Activated T-helper 1 cell treated with anti-CD3 and anti-CD28 coated beads, Interleukin-12 subunit alpha, Interleukin-12 subunit beta, Interleukin-2, Interleukin-4 antibody, amounts not matched to agents 30 ng/mL and 10 ng/mL and 1 ng/mL, durations not matched to agents 14 hours and 24 hours and 36 hours (primary cell): ENCODE measurements at regions not wholly inside any gene's neighbourhood (a gene's known extent, or its start where the extent isn't known, plus 50 kb on each side); places are given as distances from the start of the nearest gene placed in this dataset.

Source experiments
- DNase-seq: peaks from one replicate; pipeline ENCODE4 v3.0.0; 2021; ENCODE audit warnings: low spot score
- H3K27ac Mint-ChIP-seq: one replicate; pipeline ENCODE4 v1.8.0; 2021; ENCODE audit warnings: mild to moderate bottlenecking, mixed read lengths
- H3K27me3 Mint-ChIP-seq: one replicate; pipeline ENCODE4 v1.8.0; 2022; ENCODE audit warnings: mild to moderate bottlenecking, moderate library complexity, mixed read lengths; ENCODE audit not compliant: insufficient read depth
- H3K36me3 Mint-ChIP-seq: one replicate; pipeline ENCODE4 v1.8.0; 2021; ENCODE audit warnings: low read depth, mixed read lengths
- H3K4me1 Mint-ChIP-seq: one replicate; pipeline ENCODE4 v1.8.0; 2021; ENCODE audit warnings: low read depth, mixed read lengths
- H3K4me3 Mint-ChIP-seq: one replicate; pipeline ENCODE4 v1.8.0; 2021; ENCODE audit warnings: mild to moderate bottlenecking, moderate library complexity, mixed read lengths
- H3K9me3 Mint-ChIP-seq: one replicate; pipeline ENCODE4 v1.8.0; 2021; ENCODE audit warnings: mixed read lengths
- intact Hi-C: fragments of 100-400 bp; cut with micrococcal nuclease; formaldehyde crosslinking; loops from one replicate; pipeline ENCODE4 v1.15.1; 2024

DNA sequence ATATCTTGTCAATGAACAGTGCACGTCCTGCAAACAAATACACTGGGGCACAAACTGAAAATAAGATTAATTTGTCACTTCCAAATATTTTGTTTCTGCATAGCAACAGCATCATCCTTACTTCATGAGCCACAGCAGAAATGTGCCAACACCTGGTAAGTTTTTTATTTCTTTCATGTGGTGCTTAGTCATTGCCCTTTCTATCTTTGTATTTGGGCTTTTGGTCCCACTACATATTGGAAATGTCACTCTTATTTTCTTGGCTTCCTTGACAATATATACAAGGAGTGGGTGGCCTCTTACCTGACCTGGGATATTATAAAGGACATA, 208.0 kb downstream of the RBM43 start:
- no peaks in the 10 kb centered on the region for H3K4me1 Mint-ChIP-seq
- no peak for DNase-seq
- H3K4me3 Mint-ChIP-seq, result no peak overlapping the region
- peaks cover 3% of the 10 kb centered on the region for H3K27me3 Mint-ChIP-seq
- no peaks in the 10 kb centered on the region for H3K36me3 Mint-ChIP-seq
- no peaks in the 10 kb centered on the region for H3K9me3 Mint-ChIP-seq
- intact Hi-C loops, result loop anchor here (10.0 kb wide), 1 partner anchor 181 kb away; no protein-coding TSS in a partner anchor
- H3K27ac Mint-ChIP-seq, result no peak overlapping the region

DNA sequence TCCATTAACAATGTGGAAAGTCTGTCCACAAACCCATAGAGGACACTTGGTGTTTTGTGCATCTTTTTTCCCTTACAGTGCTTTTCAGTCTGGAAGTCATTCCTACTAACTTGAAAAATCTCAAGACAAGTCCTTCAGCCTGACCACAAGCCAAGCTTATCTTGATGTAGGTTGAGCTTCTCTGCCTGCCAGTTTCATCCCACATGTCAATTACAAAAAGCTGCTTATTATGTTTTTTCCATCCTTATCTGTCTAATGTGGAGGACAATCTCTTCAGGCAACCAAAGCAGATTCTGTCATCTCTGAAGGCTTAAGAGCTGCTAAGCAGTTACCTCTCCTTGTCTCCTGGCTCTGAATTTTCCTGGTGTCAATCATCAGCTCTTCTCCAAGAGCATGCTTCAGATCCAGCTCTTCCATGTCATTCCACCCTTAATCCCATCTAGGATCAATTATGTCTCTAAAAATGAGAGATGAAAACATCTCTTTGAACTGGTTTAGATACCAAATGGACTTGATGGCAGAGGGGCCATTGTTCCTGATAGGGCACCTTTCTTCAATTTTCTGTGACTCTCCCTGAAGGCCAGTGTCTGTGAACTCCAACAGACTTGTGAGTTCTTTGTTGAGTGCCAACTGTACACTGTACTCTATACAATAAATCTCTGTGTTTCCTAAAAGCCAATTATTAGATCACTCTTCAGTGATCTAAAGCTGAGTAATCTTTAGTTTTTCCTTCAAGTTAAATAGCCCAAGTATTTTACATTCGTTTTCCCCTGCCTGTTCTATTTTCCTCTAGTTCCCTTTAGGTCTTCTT, 208.6 kb downstream of the RBM43 start:
- H3K36me3 Mint-ChIP-seq, result no peaks in the 10 kb centered on the region
- peaks cover 3% of the 10 kb centered on the region for H3K27me3 Mint-ChIP-seq
- H3K4me3 Mint-ChIP-seq, result no peak overlapping the region
- no peaks in the 10 kb centered on the region for H3K9me3 Mint-ChIP-seq
- intact Hi-C loops, result loop anchor here (10.0 kb wide), 1 partner anchor 182 kb away; no protein-coding TSS in a partner anchor
- no peak for DNase-seq
- H3K27ac Mint-ChIP-seq, result no peak overlapping the region
- no peaks in the 10 kb centered on the region for H3K4me1 Mint-ChIP-seq

DNA sequence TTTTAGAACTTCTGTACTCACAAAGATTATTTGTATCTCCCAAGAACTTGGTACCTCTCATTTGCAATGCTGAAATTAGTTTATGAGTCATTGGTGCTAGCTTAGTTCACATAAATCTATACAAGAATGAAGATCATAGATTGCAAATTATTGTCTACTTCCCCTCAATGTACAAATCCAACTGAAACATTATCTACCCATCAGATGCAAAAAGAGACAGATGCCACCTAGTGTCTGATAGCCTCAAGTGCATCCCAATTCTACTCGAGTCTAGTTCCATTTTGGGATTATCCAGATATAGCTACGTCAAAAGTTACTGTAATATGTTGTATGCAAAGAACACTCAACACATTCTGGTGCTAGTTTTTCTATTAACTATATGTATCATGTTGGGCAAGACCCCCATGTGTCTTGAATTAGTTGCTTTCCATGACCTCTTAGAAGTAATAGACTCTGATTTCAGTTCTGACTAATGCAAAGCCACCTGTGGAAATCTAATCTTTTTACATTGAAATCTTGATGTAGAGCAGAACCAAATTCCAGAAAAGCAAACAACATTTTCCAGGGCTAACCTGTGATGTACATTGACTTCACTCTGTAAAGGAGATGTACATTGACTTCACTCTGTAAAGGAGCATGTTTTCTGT, 210.0 kb downstream of the RBM43 start:
- H3K27me3 Mint-ChIP-seq, result peaks cover 1% of the 10 kb centered on the region
- intact Hi-C loops, result loop anchor here (1.0 to 10.0 kb wide), 2 partner anchors 183 to 1454 kb away; no protein-coding TSS in a partner anchor
- no peak overlapping the region for H3K27ac Mint-ChIP-seq
- H3K36me3 Mint-ChIP-seq, result no peaks in the 10 kb centered on the region
- no peaks in the 10 kb centered on the region for H3K4me1 Mint-ChIP-seq
- H3K9me3 Mint-ChIP-seq, result no peaks in the 10 kb centered on the region
- no peak for DNase-seq
- no peak overlapping the region for H3K4me3 Mint-ChIP-seq

DNA sequence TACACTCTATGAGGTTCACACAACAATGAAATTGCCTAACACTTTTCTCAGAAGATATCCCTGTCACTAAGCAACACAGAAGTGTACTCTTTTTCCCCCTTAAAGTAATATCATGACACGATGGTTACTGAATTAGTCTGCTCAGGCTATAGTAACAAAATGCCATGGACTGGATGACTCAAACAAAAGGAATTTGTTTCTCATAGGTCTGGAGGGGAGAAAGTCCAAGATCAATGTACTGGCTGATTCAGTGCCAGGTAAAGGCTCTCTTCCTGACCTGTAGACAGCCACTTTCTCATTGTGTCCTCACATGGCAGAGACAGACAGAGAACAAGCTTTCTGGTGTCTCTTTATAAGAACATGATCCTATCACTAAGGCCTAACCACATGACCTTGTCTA, 211.9 kb downstream of the RBM43 start:
- H3K27ac Mint-ChIP-seq, result no peak overlapping the region
- H3K4me1 Mint-ChIP-seq, result no peaks in the 10 kb centered on the region
- DNase-seq, result no peak
- H3K4me3 Mint-ChIP-seq, result no peak overlapping the region
- peaks cover 1% of the 10 kb centered on the region for H3K27me3 Mint-ChIP-seq
- intact Hi-C loops, result loop anchor here (10.0 kb wide), 1 partner anchor 185 kb away; no protein-coding TSS in a partner anchor
- H3K9me3 Mint-ChIP-seq, result no peaks in the 10 kb centered on the region
- no peaks in the 10 kb centered on the region for H3K36me3 Mint-ChIP-seq

DNA sequence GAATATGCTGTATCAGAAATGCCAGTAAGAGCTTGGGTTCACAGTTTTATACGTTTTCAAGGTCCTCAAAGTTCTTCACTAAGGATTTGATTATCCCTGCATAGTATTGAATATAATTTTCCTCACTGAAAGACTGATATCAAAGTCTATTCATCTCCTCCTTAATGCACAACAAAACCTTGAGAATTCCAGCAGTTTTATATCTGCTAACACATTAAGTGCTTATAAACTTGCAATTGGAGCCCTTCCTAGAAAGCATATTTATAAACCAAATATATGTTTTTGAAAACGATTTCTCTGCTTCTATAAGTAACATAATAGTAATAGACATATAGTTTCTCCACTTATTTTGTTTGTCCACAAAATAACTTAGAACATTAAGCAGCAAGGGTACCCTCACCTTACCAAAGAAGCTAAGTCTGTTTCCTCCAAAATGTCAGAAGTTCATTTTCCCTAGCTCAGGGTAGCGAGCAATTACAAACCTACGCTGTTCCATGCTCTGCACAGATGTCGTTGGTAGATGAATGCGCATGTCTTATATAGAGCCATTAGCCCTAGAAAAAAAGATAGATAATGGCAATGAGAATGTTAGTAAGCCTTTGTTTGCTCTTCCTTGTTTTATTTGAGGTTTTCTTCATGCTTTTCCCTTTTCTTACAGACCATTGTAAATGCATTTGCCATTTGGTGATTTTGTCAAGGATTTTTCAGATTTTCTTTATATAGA, 213.2 kb downstream of the RBM43 start:
- Mint-ChIP-seq H3K36me3 (no peaks in the 10 kb centered on the region), H3K4me3 (no peak overlapping the region), H3K27ac (no peak overlapping the region), H3K4me1 (no peaks in the 10 kb centered on the region), H3K9me3 (no peaks in the 10 kb centered on the region), H3K27me3 (peaks cover 1% of the 10 kb centered on the region)
- intact Hi-C loops, result no loop called here
- DNase-seq, result no peak

DNA sequence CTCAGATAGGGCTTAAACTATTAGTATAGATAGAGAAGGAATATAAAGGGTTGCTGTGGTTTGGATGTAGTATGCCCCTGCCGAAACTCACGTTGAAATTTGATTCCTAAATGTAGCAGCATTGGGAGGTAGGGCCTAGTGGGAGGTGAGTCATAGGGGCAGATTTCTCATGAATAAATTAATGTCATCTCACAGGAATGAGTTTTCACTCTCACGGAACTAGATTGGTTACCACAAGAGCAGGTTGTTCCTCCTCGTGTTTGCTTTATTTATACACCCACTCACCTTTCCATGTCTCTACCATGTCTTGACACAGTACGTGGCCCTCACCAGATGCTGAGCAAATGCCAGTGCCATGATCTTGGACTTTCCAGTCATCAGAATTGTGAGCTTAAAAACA, 218.2 kb downstream of the RBM43 start:
- H3K4me1 Mint-ChIP-seq, result no peaks in the 10 kb centered on the region
- H3K9me3 Mint-ChIP-seq, result no peaks in the 10 kb centered on the region
- H3K36me3 Mint-ChIP-seq, result no peaks in the 10 kb centered on the region
- DNase-seq, result no peak
- peaks cover 1% of the 10 kb centered on the region for H3K27me3 Mint-ChIP-seq
- no peak overlapping the region for H3K4me3 Mint-ChIP-seq
- no peak overlapping the region for H3K27ac Mint-ChIP-seq
- intact Hi-C loops, result no loop called here

DNA sequence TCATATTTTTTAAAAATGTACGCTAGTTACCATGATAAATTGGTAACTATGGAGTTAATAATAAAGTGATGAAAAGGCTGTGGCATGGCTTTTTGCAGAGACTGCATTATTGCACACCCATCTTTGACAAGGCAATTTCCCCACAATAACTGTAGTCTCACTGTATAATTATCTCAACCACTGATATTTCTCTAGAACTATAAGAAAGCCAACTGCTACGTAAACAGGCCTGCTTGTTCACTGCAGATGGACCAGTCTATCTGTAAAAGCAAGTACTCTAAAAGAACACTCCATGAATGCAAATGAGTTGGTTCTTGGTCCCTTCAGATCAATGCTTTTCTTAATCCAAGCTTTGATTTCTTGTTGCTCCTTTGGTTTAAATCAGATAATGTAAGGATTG, 218.7 kb downstream of the RBM43 start:
- intact Hi-C loops, result no loop called here
- Mint-ChIP-seq H3K27ac (no peak overlapping the region), H3K27me3 (peaks cover 1% of the 10 kb centered on the region), H3K4me3 (no peak overlapping the region), H3K9me3 (no peaks in the 10 kb centered on the region), H3K4me1 (no peaks in the 10 kb centered on the region), H3K36me3 (no peaks in the 10 kb centered on the region)
- no peak for DNase-seq

DNA sequence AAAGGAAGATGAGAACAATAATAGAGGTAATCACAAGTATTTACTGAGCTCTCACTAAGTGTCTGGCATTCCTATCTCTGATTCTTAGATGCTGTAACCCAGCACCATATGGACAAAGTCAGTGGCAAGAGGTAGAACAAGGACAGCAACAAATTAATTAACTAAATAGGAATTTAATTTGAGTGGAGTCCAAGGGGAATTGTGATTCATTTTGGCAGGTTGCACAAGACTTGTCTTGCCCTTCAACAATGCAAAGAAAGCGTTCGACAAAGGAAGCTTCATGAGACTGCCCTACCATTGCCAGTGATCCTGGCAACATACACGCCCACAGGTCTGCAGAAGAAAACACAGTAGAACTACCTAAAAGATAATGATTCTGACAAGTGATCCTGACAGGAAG, 221.6 kb downstream of the RBM43 start:
- Mint-ChIP-seq H3K27ac (no peak overlapping the region), H3K9me3 (no peaks in the 10 kb centered on the region), H3K27me3 (peaks cover 1% of the 10 kb centered on the region), H3K36me3 (no peaks in the 10 kb centered on the region), H3K4me1 (no peaks in the 10 kb centered on the region), H3K4me3 (no peak overlapping the region)
- DNase-seq, result no peak
- intact Hi-C loops, result no loop called here

DNA sequence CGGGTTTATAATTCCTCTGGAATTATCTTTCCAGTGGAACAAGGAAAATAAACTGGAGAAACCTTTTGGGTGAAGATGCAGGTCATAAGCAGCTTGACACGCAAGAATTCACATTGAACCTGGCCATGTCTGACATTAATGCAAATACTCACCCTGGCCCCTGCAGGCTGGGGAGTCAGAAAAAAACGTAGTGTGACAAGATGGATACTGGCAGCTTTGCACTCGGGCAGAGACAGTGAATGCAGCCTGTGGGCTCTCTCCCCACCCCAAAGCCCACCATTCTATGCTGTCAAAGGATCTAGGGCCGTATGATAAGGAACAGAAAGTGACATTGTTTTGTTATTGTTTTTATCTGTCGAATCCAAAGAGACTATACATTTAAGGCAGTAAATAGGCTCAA, 223.1 kb downstream of the RBM43 start:
- DNase-seq, result no peak
- H3K27ac Mint-ChIP-seq, result no peak overlapping the region
- no peaks in the 10 kb centered on the region for H3K36me3 Mint-ChIP-seq
- no peak overlapping the region for H3K4me3 Mint-ChIP-seq
- H3K9me3 Mint-ChIP-seq, result no peaks in the 10 kb centered on the region
- H3K27me3 Mint-ChIP-seq, result peaks cover 1% of the 10 kb centered on the region
- no peaks in the 10 kb centered on the region for H3K4me1 Mint-ChIP-seq
- intact Hi-C loops, result no loop called here

DNA sequence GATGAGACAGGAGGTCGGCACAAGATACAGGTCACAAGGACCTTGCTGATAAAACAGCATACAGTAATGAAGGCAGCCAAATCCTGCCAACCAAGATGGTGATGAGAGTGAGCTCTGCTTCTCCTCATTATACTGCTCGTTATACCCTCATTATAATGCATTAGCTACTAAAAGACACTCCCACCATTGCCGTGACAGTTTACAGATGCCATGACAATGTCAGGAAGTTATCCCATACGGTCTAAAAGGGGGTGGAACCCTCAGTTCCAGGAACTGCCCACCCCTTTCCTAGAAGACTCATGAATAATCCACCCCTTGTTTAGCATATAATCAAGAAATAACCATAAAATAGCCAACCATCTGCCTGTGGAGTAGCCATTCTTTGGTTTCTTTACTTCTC, 224.2 kb downstream of the RBM43 start:
- no peaks in the 10 kb centered on the region for H3K4me1 Mint-ChIP-seq
- H3K27ac Mint-ChIP-seq, result no peak overlapping the region
- peaks cover 6% of the 10 kb centered on the region for H3K27me3 Mint-ChIP-seq
- H3K9me3 Mint-ChIP-seq, result no peaks in the 10 kb centered on the region
- no peaks in the 10 kb centered on the region for H3K36me3 Mint-ChIP-seq
- DNase-seq, result no peak
- intact Hi-C loops, result no loop called here
- no peak overlapping the region for H3K4me3 Mint-ChIP-seq

DNA sequence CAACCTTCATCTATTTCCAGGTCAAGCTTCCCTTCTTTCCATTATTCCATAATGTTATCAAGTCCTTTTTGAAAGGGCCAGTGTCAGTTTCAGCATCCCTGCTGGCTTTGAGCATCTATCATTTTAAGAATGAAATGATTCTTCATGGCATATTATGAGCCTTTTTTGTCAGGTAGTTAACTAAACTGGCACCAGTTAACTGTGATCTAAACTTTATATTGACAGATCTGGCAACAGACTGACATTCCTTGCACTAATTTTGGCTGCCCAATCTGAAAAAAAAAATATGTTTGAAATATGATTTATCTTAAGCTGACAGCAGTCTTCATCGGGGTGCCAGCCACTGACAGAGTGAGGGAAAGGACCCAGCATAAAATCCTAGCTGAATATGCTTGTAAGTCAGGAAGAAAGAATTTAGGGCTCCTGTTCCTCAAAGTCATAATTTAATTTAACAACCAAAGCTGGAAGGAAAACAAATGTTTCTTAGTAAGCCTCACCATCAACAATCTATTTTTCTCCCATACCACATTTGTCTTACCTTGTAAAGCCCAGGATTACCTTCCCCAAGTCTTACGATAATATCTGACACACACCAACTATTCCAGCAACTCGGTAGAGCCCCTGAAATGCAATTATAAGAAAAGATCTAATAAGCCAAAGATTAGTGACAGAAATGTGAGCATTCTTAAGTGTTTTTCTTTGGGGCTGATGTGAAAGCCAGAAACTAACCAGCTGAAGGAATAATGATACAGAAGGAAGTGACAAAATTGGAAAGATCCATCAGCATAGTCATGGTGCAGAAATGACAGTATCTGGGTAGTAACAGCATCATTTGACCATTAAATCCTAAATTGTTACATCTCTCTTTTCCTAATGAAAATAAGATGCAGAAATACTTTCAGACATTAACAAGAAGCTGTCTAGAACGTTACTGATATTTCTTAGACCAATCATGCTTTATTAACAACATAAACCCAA, 228.1 kb downstream of the RBM43 start:
- intact Hi-C loops, result no loop called here
- Mint-ChIP-seq H3K9me3 (no peaks in the 10 kb centered on the region), H3K27me3 (peaks cover 7% of the 10 kb centered on the region), H3K27ac (no peak overlapping the region), H3K4me3 (no peak overlapping the region), H3K4me1 (peaks cover 7% of the 10 kb centered on the region), H3K36me3 (no peaks in the 10 kb centered on the region)
- no peak for DNase-seq

DNA sequence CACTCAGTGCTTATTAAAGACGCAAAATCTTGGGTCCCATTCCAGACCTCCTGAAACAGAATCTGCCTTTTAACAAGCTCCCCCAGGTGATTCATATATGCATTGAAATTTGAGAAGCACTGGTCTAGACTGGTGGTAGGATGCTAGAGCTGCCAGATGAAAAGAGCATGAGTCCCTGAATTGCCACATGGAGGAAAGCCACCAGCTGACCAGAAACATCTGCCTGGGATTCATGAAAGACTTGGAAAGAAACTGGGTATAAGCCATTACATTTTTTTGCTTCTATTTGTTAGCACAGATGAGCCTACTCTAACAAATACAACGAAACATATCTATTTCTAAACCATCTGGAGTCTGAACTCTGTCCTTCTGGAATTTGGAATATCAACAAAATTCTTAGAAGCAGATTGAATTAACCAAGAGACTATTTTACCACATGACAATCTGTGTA, 228.9 kb downstream of the RBM43 start:
- H3K36me3 Mint-ChIP-seq, result no peaks in the 10 kb centered on the region
- H3K4me1 Mint-ChIP-seq, result peaks cover 7% of the 10 kb centered on the region
- no peak for DNase-seq
- peaks cover 7% of the 10 kb centered on the region for H3K27me3 Mint-ChIP-seq
- no peak overlapping the region for H3K4me3 Mint-ChIP-seq
- H3K9me3 Mint-ChIP-seq, result no peaks in the 10 kb centered on the region
- H3K27ac Mint-ChIP-seq, result no peak overlapping the region
- intact Hi-C loops, result no loop called here
